Neural progenitor cell (in vitro differentiated cells): ENCODE measurements at regions not wholly inside any gene's neighbourhood (a gene's known extent, or its start where the extent isn't known, plus 50 kb on each side); places are given as distances from the start of the nearest gene placed in this dataset.

ENCODE experiments used
- DNase-seq: peaks from one replicate; pipeline ENCODE4 v3.0.0-alpha.2; 2016; ENCODE audit warnings: low spot score
- H2AFZ ChIP-seq: fragments of 200-600 bp; sonication (generic); replicated peaks from 2 replicates; pipeline ENCODE4 v1.6.1; 2016; ENCODE audit warnings: antibody characterized with exemption
- H3F3A ChIP-seq: fragments of 200-600 bp; sonication (generic); 2 replicates; pipeline ENCODE4 v1.6.1; 2016; ENCODE audit warnings: antibody characterized with exemption, low read depth
- H3K27ac ChIP-seq: fragments of 200-600 bp; sonication (generic); 2 replicates; pipeline ENCODE4 v1.5.1; 2016; ENCODE audit warnings: mild to moderate bottlenecking
- H3K27me3 ChIP-seq: fragments of 200-600 bp; sonication (generic); 2 replicates; pipeline ENCODE4 v1.6.1; 2016; ENCODE audit warnings: mild to moderate bottlenecking, moderate library complexity
- H3K36me3 ChIP-seq: fragments of 200-600 bp; sonication (generic); 2 replicates; pipeline ENCODE4 v1.5.1; 2016
- H3K4me1 ChIP-seq: fragments of 200-600 bp; sonication (generic); 2 replicates; pipeline ENCODE4 v1.6.1; 2016; ENCODE audit warnings: mixed run types
- H3K4me2 ChIP-seq: fragments of 200-600 bp; sonication (generic); 2 replicates; pipeline ENCODE4 v1.6.1; 2016
- H3K4me3 ChIP-seq: fragments of 200-600 bp; sonication (generic); 2 replicates; pipeline ENCODE4 v1.5.1; 2016
- H3K79me2 ChIP-seq: fragments of 200-600 bp; sonication (generic); 2 replicates; pipeline ENCODE4 v1.6.1; 2016; ENCODE audit warnings: low read depth
- H3K9ac ChIP-seq: fragments of 200-600 bp; sonication (generic); 2 replicates; pipeline ENCODE4 v1.6.1; 2016
- H3K9me3 ChIP-seq: fragments of 200-600 bp; sonication (generic); 2 replicates; pipeline ENCODE4 v1.5.1; 2016; ENCODE audit warnings: low read depth
- H4K20me1 ChIP-seq: fragments of 200-600 bp; sonication (generic); 2 replicates; pipeline ENCODE4 v1.6.1; 2016; ENCODE audit warnings: low read depth
- H3K27ac Mint-ChIP-seq: 3 replicates; pipeline ENCODE4 v1.8.0; 2021; ENCODE audit warnings: mixed read lengths
- H3K27me3 Mint-ChIP-seq: 2 replicates; pipeline ENCODE4 v1.8.0; 2022; ENCODE audit warnings: low read depth, mild to moderate bottlenecking, inconsistent platforms, moderate library complexity, mixed read lengths; ENCODE audit not compliant: insufficient read depth
- H3K36me3 Mint-ChIP-seq: 3 replicates; pipeline ENCODE4 v1.8.0; 2021; ENCODE audit warnings: mixed read lengths
- H3K4me1 Mint-ChIP-seq: 3 replicates; pipeline ENCODE4 v1.8.0; 2021; ENCODE audit warnings: mixed read lengths
- H3K4me3 Mint-ChIP-seq: 3 replicates; pipeline ENCODE4 v1.8.0; 2021; ENCODE audit warnings: mild to moderate bottlenecking, moderate library complexity, mixed read lengths
- H3K9me3 Mint-ChIP-seq: 3 replicates; pipeline ENCODE4 v1.8.0; 2020; ENCODE audit warnings: mixed read lengths
- CTCF ChIP-seq: fragments of 200-600 bp; sonication (generic); IDR thresholded peaks from 2 replicates; pipeline ENCODE4 v1.5.1; 2017; ENCODE audit warnings: antibody characterized with exemption, mild to moderate bottlenecking
- EZH2 ChIP-seq: fragments of 200-600 bp; sonication (generic); IDR thresholded peaks from 2 replicates; pipeline ENCODE4 v1.6.1; 2017; ENCODE audit warnings: antibody characterized with exemption, mild to moderate bottlenecking, moderate library complexity
- EZH2phosphoT487 ChIP-seq: fragments of 200-600 bp; sonication (generic); IDR thresholded peaks from 2 replicates; pipeline ENCODE4 v1.6.1; 2017; ENCODE audit warnings: antibody characterized with exemption

DNA sequence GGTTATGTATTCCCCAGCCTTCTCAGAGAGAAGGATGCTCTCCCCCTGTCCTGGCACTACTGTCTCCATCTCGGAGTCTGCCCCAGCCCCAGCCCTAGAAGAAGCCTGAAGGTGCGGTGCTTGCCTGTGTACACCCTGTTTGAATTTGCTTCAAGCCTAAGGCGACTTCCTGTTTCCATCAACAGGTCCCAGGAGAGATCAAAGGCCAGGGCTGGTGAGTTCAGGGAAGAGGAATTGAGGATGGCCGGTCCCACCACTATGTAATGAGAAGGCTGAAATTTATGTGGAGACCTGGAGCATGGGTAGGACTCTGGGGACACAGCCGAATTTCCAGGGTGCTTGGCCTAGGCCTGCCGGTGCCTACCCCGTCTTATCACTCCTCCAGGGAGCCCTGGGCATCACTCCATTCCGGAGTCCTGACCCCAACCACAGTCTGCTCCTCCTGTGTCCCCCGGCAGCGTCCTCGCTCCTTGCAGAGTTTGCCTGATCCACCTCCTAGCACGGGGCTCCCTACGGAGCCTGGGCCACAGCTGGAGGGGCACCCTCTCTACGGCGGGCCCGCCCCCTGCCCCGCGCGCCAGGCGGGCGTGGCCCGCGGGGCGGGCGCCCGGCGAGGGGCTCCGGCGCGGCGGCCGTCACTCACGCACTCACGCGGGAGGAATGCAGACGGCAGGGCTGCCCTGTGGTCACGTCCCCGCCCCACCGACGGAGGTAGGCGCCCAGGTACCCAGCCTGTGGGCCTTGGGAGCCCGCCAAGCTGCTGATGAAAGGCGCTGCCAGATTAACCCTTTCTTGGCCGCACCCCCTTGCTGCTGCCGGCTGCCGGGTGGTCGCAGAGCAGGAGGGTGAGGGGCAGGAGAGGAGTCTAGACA, 53.8 kb upstream of the TAC4 start:
- no peaks in the 10 kb centered on the region for H3K36me3 ChIP-seq
- TF ChIP-seq EZH2, result peak; percentile 44
- TF ChIP-seq EZH2phosphoT487, result no peak
- no peak for TF ChIP-seq CTCF
- no peaks in the 10 kb centered on the region for H3K79me2 ChIP-seq
- peaks cover 69% of the 10 kb centered on the region for H3K27me3 ChIP-seq
- no peak overlapping the region for H3K9ac ChIP-seq
- peaks cover 3% of the 10 kb centered on the region for H3F3A ChIP-seq
- no peak overlapping the region for H2AFZ ChIP-seq
- H3K4me3 Mint-ChIP-seq, result no peak overlapping the region
- H3K4me2 ChIP-seq, result peak overlapping the region; percentile 82
- no peaks in the 10 kb centered on the region for H3K9me3 Mint-ChIP-seq
- peaks cover 58% of the 10 kb centered on the region for H3K27me3 Mint-ChIP-seq
- H3K9me3 ChIP-seq, result no peaks in the 10 kb centered on the region
- H3K4me1 Mint-ChIP-seq, result peaks cover 14% of the 10 kb centered on the region
- peak overlapping the region; percentile 38 for H3K4me3 ChIP-seq
- no peak overlapping the region for H3K27ac Mint-ChIP-seq
- H3K36me3 Mint-ChIP-seq, result no peaks in the 10 kb centered on the region
- no peaks in the 10 kb centered on the region for H4K20me1 ChIP-seq
- peak; percentile 50 for DNase-seq
- no peak overlapping the region for H3K27ac ChIP-seq
- peaks cover 9% of the 10 kb centered on the region for H3K4me1 ChIP-seq

- no peak overlapping the region for H3K9ac ChIP-seq
- Mint-ChIP-seq H3K27me3 (peaks cover 55% of the 10 kb centered on the region), H3K36me3 (no peaks in the 10 kb centered on the region), H3K9me3 (no peaks in the 10 kb centered on the region), H3K4me1 (peaks cover 13% of the 10 kb centered on the region), H3K4me3 (no peak overlapping the region), H3K27ac (no peak overlapping the region)
- peaks cover 87% of the 10 kb centered on the region for H3K27me3 ChIP-seq
- H3F3A ChIP-seq, result peaks cover 3% of the 10 kb centered on the region
- no peak overlapping the region for H3K4me3 ChIP-seq
- H3K27ac ChIP-seq, result no peak overlapping the region
- DNase-seq, result no peak
- no peaks in the 10 kb centered on the region for H4K20me1 ChIP-seq
- H3K79me2 ChIP-seq, result no peaks in the 10 kb centered on the region
- no peak overlapping the region for H3K4me2 ChIP-seq
- no peak for TF ChIP-seq CTCF
- TF ChIP-seq EZH2, result no peak
- TF ChIP-seq EZH2phosphoT487, result no peak
- H3K9me3 ChIP-seq, result no peaks in the 10 kb centered on the region
- no peaks in the 10 kb centered on the region for H3K36me3 ChIP-seq
- peaks cover 15% of the 10 kb centered on the region for H3K4me1 ChIP-seq
- H2AFZ ChIP-seq, result no peak overlapping the region
Measured at GRCh38 chr17:49903523-49903922, 55.7 kb upstream of the TAC4 start.

DNA sequence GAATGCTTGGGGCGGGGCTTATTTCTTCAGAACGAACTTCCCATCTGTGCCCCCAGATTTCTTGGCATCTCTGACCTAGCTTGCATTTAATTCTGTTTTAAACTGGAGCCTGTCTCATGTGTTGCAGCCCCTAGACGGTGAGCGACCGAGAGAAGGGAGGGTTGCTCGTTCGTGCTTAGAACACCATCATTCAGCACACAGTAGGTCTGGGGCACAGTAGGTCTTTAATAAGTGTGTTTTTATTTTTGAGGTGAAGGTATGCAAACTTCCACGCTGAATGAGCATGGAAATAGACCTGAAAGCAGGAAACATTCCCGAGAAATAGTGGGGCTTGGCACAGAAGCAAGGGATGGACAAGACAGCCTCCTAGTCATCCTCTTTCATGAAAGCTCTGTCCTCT, 57.0 kb upstream of the TAC4 start:
- no peak for DNase-seq
- peaks cover 17% of the 10 kb centered on the region for H3K4me1 ChIP-seq
- Mint-ChIP-seq H3K4me3 (peak overlapping the region; percentile 64), H3K36me3 (no peaks in the 10 kb centered on the region), H3K4me1 (peaks cover 14% of the 10 kb centered on the region), H3K27me3 (peaks cover 69% of the 10 kb centered on the region), H3K27ac (no peak overlapping the region), H3K9me3 (peaks cover 2% of the 10 kb centered on the region)
- H3K9ac ChIP-seq, result no peak overlapping the region
- TF ChIP-seq EZH2, result no peak
- H3K27me3 ChIP-seq, result peaks cover 98% of the 10 kb centered on the region
- H3K36me3 ChIP-seq, result no peaks in the 10 kb centered on the region
- peaks cover 8% of the 10 kb centered on the region for H3F3A ChIP-seq
- no peak overlapping the region for H3K4me2 ChIP-seq
- H2AFZ ChIP-seq, result no peak overlapping the region
- no peaks in the 10 kb centered on the region for H3K9me3 ChIP-seq
- no peak overlapping the region for H3K4me3 ChIP-seq
- no peaks in the 10 kb centered on the region for H3K79me2 ChIP-seq
- no peak overlapping the region for H3K27ac ChIP-seq
- H4K20me1 ChIP-seq, result no peaks in the 10 kb centered on the region

GRCh38 chr17:49906531-49907136, 58.8 kb upstream of the TAC4 start:
- H3K27me3 Mint-ChIP-seq, result peaks cover 70% of the 10 kb centered on the region
- H3K9ac ChIP-seq, result no peak overlapping the region
- no peaks in the 10 kb centered on the region for H3K36me3 ChIP-seq
- H3K79me2 ChIP-seq, result no peaks in the 10 kb centered on the region
- no peak for TF ChIP-seq EZH2phosphoT487
- TF ChIP-seq CTCF, result no peak
- TF ChIP-seq EZH2, result no peak
- no peaks in the 10 kb centered on the region for H3K36me3 Mint-ChIP-seq
- H3K4me1 ChIP-seq, result peaks cover 33% of the 10 kb centered on the region
- H3K27ac ChIP-seq, result no peak overlapping the region
- no peak overlapping the region for H2AFZ ChIP-seq
- no peak overlapping the region for H3K27ac Mint-ChIP-seq
- H3K9me3 Mint-ChIP-seq, result peaks cover 2% of the 10 kb centered on the region
- DNase-seq, result no peak
- H4K20me1 ChIP-seq, result no peaks in the 10 kb centered on the region
- peak overlapping the region; percentile 33 for H3K4me3 Mint-ChIP-seq
- H3K9me3 ChIP-seq, result no peaks in the 10 kb centered on the region
- H3K4me3 ChIP-seq, result no peak overlapping the region
- no peak overlapping the region for H3K4me2 ChIP-seq
- H3F3A ChIP-seq, result peaks cover 24% of the 10 kb centered on the region
- H3K27me3 ChIP-seq, result peaks cover 98% of the 10 kb centered on the region
- peaks cover 16% of the 10 kb centered on the region for H3K4me1 Mint-ChIP-seq
